NCI-H2171 treated with DMSO at 0.1 percent for 48 hours (cell line): ENCODE measurements at regions not wholly inside any gene's neighbourhood (a gene's known extent, or its start where the extent isn't known, plus 50 kb on each side); places are given as distances from the start of the nearest gene placed in this dataset.
A peak's percentile ranks its signal among the peaks of the same experiment; 100 is the strongest.

Experiments used
- DNase-seq: peaks from one replicate; lab custom pipeline; 2025; lab: John Stamatoyannopoulos, UW

GRCh38 chr5:54717459-54717858 lies 199.9 kb downstream of the SNX18 start:
- no peak for DNase-seq

GRCh38 chr5:54713923-54714581 lies 196.5 kb downstream of the SNX18 start:
- no peak for DNase-seq

- no peak for DNase-seq
These were observed 191.5 kb downstream of the SNX18 start for GRCh38 chr5:54709096-54709495.

- no peak for DNase-seq
These were observed 190.3 kb downstream of the SNX18 start for GRCh38 chr5:54707841-54708240.

DNA sequence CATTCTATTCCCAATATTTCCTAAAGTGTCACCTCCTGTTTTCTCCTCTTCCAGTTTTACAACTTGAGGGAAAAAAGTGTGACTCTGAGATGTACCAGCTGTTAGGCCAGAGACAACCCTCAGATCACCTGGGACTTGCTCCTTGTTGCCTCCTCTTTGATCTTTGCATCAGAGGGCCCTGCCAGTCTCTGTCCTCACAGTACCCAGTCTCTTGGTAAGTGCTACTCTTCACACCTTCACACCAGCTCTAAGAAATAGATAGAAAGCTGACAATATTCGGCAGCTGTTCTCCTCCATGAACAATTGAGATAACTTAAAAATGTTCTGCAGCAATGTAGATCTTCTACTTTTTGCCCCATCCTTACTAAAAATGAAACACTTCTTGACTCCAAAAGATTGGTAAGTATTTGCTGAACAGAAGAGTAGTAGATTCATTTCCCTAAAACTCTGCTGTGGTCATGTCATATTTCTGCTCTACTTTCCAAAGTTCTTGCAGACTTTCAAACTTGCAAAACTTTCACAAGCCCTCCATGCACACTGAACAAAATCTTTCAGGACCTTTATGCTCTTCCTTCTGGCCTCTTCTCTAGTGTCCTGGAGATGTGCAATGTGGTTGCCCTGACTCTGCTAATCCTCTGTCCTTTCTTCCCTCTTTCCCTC lies 188.6 kb downstream of the SNX18 start:
- no peak for DNase-seq

DNA sequence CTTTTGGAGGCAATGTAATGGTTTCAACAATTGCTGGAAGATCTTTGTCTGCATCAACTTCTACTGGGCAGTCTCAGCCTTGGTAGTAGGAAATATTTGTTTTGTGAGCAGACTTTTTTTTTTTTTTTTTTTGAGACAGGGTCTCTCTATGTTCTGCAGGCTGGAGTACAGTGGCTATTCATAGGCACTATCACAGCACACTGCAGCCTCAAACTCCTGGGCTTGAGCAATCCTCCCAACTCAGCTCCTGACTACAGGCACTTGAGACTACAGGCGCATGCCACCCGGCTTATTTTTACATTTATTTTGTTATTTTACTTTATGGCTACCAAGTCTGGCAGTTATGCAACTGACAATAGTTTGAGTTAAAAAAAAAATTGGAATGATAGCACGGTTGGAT lies 187.3 kb downstream of the SNX18 start:
- DNase-seq, result no peak

DNA sequence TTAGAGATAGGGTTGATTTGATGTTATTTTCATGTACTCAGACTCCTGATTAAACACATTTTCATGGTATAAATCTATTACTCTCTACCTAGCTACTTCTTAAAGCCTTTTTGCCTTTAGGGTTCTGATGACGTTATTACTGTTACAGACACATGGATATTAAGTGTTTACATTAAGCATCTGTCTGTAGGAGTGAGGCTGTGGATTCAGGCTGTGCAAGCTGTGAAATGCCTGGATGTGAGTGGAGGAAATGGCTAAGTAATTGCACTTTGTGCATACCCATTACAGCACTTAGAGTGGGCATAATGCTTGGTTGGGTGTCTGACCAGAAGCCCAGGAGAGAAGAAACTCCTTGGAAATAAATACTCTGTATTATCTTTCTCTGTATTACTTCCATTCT lies 186.8 kb downstream of the SNX18 start:
- peak; percentile 15 for DNase-seq

DNA sequence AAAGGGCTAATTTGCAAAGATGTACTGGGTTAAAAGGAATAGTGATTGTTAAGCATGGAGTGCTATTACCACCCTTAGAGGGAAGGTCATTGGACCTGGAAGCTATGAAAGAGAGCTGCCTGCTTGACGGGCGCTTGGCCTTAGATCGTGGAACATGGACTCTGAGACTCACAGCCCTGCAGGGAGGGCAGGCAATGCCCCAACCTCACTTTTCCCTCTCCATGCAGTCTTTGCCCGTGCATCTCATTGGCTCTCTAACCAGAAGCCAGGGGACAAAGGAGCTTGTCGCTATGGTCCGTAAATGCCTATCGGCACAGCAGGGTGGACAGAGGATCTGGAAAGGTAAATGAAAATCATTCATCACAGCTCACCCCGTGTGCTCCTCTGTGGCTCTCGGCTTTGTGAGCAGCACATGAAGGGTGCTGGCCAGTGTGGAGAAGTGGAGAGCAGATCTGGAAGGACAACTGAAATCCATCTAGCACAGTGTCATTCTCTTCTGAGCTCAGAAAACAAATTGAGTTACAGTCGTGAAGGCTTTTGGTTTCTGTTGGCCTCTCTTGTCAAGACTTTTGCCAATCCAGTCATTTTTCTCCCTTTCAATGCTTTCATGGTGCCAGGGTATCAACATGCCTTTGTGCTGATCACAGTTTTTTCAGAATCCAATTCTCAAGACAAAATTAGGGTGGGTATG lies 186.2 kb downstream of the SNX18 start:
- no peak for DNase-seq

GRCh38 chr5:54703133-54703532 lies 185.6 kb downstream of the SNX18 start:
- DNase-seq, result no peak

- DNase-seq, result no peak
These were observed 184.9 kb downstream of the SNX18 start for GRCh38 chr5:54702470-54702869.

DNA sequence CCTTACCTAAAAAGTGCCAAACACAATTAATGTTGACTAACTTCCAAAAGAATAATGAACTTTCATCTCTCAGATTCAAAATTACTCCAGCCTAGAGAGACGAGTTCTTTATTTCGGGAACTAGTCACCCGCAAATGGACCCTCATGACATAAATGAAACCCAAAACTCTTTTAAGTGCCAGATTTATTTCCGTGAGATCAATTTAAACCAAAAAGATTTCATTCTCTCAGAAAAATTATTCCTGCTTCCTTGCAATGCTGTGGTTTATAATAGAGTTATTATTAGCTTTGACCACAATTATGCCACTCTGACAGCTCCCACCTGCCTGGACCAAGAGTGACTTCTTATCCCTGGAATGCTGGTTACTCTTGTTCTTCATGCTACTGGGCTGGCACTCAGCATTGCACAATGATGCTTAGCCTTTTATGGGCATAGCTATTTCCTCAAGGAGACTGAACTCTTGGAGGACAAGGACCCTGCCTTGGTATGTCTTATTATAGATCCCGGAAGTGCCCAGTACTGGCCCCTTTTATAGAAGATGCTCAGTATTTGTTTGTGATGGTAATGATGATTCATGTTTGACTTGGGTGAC lies 183.5 kb downstream of the SNX18 start:
- no peak for DNase-seq

DNA sequence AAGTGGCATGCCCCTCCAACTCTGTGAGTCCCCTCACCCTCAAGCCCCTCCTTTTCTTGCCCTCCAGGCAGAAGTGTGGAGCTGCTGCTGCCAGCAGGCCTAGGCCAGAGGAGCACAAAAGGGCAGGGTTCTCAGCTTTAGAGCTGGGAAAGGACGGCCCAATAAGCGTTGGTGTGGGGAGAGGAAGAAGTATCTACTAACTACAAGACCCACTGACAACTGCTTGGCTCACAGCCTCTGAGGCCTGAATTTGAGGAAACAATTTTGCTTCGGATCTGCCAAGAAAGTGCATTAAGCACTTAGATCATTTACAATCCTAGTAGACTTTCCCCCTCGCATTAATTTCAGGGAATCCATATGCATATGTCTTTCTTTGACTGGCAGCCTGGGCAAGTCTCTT lies 179.4 kb downstream of the SNX18 start:
- no peak for DNase-seq

DNA sequence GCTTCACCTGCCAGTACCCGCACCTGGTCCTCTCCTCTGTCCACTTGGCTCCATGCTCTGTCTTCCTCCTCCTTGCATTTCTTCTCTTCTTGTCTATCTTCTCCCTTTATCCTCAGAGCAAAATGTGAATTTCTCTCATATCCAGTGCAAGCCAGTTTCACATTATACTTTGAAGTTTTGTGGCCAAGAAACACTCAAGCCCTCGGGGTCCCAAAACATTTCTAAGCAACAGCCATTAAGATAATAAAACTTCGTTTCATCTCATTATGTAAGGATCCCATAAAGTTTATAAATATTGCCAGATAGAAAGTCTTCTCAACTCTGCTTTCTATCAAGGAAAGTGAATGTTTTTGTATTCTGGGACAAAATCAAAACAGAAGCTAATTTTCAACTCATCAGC lies 178.8 kb downstream of the SNX18 start:
- no peak for DNase-seq

DNA sequence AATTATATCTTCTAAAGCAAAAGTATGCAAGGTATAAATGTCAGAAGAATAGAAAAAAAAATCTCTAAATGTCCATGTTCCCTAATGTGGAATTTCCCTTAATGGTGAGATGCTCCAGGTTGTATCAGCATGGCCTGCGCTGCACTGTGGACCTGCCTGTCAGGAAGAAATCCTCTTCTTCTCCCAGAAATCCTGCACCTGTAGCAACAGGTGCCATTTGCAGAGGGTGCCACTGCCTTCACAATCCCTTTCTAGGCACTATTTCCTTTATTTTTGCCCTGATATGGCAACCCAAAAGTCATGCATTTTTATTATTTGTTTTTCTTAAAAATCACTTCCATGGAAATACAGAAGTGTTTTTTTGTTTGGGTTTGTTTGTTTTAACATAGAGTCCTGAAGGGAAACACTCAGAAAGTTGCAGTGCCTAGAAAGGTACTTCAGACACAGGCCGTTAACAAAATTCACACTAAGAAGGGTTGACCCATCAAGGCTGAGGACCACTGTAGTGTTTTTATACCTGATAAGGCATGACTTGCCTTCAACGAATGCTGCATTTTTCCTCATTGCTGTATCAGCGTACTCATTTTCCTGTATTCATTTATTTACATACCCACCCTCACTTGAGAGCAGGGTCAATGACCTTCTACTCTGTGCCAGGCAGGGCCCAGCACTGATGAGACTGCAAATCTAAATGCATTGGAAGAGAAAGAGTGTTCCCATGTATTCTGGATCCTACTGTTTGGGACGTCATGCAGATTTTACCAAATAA lies 177.8 kb downstream of the SNX18 start:
- DNase-seq, result no peak

- DNase-seq, result peak; percentile 73
These were observed 176.5 kb downstream of the SNX18 start for GRCh38 chr5:54693936-54694657.

DNA sequence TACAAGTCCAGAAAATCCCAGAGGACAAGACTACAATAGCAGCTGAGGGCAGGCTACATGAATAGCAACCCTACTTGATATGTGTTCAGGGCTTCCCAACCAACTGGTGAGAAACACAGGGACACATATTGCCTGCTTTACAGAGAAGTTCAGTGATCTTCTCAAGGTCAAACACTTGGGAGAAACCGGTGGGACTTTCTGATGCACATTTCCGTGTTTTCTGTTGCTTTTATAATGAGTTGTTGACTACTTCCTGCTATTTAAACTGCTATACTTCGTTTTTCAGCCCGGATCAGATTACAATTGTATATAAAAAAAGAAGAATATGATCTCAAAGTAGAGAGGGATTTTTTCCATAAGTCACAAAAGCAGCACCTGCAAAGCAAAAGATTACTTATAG lies 175.1 kb downstream of the SNX18 start:
- peak; percentile 24 for DNase-seq

GRCh38 chr5:54691656-54692055 lies 174.1 kb downstream of the SNX18 start:
- DNase-seq, result no peak

GRCh38 chr5:54689411-54690251 lies 172.1 kb downstream of the SNX18 start:
- no peak for DNase-seq

- no peak for DNase-seq
These were observed 163.4 kb downstream of the SNX18 start for GRCh38 chr5:54680998-54681397.

- no peak for DNase-seq
These were observed 162.1 kb downstream of the SNX18 start for GRCh38 chr5:54679686-54680085.

DNA sequence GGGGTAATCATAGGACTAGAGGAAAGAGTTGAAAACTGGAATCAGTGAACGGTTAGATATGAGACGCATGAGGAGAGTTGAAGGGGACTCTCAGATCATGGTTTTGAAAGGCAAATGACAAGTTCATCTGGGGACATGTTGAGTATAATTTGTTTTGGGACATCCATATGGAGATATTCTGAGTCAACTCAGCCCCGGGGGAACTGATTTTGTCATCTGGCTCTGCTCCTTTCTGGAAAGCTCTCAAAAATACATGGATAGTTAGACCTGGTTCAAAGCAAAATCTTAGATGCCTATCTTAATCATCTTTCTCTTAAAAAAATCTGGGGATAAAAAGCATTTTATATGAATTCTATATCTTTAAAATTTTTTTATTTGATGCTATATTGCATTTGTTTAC lies 161.2 kb downstream of the SNX18 start:
- DNase-seq, result peak; percentile 90
